ENCODE measurements at regions not wholly inside any gene's neighbourhood (a gene's known extent, or its start where the extent isn't known, plus 50 kb on each side); places are given as distances from the start of the nearest gene placed in this dataset.
"Not testable (repeated sequence)": the region's sequence is repeated elsewhere in the genome, so short reads cannot be mapped to it uniquely, and the experiment has no call there.

DNA sequence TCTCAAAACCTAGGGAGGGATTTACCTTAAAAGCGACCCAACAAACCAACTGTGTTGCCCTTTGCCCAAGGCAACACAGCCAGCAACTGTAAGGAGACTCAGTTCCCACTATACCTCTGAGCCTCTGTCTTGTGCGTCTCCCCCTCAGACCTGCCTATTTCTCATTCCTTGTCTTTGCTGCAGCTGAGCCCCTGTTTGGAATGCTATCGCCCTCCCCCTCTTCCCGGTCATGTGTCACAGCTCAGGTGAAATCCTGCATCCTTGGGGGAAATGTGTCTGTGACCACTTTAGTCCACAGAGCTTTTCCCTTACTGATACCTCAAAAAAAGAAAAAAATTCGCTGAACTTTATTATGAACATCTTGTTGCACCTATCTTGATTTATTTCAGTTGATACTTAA is 52.0 kb upstream of the LRIG1 start:
- no peak for DNase-seq (ENCODE audit: low spot score)

DNA sequence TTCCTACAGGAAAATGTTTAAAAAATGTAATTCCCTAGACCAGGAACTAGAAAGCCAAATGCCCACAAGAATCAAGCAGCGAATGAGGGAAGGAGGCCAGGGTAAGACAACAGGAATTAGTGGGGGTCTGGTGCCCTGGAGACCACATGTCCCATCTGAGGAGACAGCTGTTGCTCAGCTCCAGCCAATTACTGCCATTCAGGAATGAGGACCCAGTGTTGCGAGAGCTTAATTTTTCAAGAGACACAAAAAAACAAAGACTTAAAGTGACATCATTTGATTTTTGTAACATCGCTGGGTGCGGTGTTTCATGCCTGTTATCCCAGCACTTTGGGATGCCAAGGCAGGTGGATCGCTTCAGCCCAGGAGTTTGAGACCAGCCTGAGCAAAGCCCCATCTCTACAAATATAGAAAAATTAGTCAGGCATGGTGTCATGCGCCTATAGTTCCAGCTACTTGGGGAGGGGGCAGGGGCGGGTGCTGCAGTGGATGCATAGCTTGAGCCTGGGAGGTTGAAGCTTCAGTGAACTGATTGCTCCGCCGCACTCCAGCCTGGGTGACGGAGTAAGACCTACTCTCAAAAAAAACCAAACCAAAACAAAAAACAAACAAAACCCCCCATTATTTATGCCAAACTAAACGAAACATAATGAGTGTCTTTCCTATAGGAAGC is 52.8 kb upstream of the LRIG1 start:
- no peak for DNase-seq (ENCODE audit: low spot score)

DNA sequence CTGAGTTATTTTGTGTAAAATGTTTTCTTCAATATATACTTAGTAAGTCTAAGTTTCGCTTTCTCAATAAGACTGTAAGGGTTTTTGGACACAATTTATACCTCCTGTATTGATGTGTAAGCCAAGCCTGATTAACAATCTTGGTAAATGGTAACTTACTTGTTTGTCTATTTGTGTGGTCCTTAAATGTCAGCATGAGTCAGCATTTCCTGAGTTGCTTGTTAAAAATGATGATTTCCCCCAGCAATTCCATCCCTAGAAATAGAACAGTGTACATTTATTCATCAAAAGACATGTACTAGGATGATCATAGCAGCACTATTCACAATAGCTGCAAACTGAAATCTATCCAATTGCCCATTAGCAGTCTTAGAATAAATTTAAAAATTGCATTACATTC is 53.4 kb upstream of the LRIG1 start:
- DNase-seq (ENCODE audit: low spot score) = no peak

DNA sequence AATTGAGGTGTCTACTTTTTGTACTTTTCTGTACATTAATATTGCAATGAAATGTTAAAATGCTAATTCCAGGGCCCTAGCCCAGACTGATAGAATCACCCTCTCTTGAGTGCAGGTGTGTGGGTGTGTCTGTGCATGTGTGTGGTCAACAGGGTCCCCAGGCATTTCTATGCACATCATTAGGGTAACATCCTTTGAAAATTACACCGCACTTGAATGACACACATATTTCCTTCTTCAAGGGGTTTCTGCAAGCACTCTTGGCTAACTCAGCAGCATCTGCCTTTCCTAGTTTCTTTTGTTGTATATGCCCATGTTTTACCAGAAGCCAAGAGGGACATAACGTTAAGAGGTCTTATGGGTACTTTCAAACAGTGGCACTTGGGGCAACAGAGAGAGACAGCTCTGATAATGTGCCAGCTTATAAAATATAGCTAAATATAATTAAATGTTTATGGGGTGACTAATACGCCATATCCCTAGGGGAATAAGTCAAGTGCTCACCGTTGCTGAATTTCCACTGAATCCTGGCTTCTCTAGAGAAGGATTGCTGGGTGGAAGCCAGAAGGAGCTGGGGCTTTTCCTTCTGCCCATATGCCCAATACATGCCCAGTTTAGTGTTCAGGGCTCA is 54.5 kb upstream of the LRIG1 start:
- no peak for DNase-seq (ENCODE audit: low spot score)

DNA sequence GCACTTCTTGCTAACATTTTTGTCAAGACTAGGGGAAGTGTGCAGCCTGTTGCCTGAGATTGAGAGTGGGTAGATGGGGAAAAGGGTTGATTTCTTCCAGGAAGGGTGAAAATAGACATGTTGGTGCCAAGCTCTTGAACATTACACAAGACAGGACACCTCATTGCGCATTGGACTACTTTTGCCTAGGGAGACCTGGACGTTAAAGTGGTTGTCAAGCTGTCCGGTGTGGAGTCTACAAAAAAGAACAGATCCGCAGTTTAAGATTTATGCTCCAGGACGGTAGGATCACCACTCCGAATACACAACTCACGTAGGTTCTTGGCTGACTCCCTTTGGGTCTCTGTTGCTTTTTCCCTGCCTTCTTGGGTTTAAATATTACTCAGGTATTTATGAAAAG is 56.3 kb upstream of the LRIG1 start:
- DNase-seq (ENCODE audit: low spot score) = no peak

DNA sequence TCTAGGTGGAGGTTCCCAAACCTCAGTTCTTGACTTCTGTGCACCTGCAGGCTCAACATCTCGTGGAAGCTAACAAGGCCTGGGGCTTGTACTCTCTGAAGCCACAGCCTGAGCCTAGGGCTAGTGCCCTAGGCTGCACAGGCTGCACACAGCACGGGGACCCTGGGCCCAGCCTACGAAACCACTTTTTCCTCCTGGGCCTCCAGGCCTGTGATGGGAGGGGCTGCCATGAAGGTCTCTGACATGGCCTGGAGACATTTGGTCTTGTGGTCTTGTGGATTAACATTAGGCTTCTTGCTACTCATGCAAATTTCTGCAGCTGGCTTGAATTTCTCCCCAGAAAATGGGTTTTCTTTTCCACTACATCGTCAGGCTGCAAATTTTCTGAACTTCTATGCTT is 59.1 kb upstream of the LRIG1 start:
- DNase-seq (ENCODE audit: low spot score) = not testable (repeated sequence)

DNA sequence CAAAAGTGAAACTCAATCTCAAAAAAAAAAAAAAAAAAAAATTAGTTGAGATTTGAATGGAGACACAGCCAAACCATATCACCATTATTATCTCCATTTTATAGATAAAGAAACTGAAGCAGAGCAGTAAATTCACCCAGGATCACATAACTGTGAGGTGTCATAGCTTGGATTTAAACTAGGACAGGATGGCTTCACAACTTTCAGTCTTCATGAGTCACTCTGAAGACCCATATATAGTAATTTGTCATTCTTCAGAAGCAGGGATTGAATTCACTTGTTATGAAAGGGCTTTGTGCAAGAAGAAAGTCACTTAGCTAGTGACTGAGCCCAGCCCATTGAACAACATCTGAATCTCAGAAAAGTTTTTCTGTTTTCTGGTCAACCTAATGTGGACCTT is 60.5 kb upstream of the LRIG1 start:
- DNase-seq (ENCODE audit: low spot score) = no peak

DNA sequence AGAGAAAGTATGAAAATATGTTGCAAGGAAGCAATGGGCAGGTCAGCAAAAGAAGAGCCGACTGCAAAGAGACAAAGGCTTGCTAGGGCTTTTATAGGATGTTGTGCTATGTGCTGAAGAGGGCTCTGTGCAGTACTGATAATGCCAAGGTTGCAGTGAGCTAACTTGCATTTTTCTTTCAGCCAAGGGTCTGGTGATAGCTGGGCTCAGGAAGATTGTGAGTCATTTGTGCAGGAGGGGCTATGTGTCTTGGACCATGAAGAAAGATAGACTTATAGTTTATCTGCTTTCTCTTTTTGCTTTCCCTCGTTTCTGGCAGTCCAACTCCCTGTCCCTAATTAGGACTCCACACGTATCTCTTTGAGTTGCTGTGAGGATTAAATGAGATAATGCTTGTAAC is 64.5 kb upstream of the LRIG1 start:
- no peak for DNase-seq (ENCODE audit: low spot score)

DNA sequence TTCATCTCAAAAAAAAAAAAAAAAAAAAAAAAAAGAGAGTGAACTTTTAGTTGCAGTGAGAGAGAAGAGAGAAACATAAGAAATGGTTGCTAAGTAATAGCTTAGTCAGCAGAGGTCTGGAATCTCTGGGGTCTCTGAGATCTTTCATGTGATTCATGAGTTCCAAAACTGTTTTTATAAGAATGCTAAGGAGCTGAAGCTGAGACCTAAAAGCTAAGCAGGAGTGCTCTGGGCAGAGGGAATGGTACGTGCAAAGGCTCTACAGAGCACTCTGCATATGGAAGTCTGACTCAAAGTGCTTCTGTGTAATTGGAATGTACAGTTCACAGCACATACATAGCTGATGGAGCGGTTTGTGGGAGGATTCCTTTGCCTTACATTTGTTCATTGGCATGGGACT is 66.3 kb upstream of the LRIG1 start:
- no peak for DNase-seq (ENCODE audit: low spot score)

DNA sequence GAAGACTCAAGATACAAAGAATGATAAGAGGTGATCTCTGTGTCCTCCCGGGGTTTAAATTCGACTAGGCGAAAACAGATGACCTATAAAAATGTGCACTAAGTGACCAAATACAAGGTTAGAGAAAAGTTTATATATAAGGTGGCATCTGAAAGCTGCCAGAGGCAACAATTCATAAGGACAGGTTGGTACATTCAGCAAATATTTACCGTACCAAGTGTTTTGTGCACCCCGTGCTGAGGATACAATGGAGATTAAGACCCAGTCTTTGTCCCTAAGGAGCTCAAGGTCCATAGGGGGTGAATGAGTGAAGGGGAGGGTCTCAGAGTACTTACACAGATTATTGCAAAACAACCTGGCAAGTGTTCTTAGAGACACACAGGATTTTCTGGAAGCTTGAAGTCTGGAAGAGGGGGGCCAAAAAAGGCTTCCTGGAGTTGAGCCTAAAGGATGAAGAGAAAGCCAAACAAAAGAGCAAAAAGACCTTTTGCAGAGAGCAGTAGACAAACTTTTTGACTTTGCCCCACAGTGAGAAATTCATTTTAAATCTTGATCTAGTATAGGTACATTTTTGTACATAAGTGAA is 71.4 kb upstream of the LRIG1 start:
- DNase-seq (ENCODE audit: low spot score) = no peak

DNA sequence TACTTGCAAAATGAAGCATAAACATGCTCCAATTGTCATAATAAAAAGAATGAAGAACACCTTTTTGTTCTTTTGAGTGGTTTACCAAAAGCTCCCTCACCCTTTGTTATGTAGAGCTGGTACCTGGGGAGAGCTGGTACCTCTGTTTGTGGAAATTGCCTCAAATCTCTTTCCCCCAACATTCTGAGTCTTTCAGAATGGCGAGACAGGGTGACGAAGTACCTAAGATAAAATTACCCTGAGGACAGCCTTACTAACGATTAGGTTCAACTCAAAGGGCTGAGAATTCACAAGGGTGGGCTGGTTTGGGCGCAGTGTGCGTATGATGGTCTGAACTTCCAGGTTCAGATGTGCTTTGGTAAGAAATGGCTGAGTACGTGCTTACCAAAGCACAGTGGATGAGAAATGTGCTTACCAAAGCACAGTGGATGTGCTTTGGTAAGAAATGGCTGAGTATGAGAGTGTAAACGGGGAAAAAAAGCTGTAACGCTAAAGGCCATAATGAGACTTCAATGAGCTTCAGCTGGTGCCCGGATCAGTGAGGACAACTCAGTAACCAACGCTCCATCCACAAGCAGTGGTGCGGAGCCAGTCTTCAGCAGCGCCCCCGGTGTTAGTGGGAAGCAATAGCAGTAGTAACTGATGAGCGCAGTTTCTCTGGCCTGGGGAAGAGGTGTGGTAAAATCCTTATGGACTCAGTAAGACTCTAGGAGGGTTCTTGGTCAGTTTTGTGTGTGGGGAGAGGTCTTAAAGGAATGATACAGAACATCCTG is 72.3 kb upstream of the LRIG1 start:
- DNase-seq (ENCODE audit: low spot score) = no peak

DNA sequence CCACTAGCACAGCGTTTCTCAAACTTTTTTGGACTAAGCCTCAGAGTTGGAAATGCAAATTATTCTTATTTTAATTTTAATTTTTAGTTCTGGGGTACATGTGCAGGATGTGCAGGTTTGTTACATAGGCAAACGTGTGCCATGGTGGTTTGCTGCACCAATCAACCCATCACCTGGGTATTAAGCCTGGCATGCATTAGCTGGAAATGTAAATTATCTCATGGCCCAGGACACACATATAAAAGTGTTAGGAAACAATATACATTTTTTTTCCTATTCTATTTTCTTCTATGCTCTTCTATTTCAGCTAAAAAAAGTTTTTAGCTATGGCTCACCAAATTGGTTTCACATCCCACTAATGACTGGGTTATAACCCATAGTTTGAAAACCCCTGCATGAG is 73.3 kb upstream of the LRIG1 start:
- DNase-seq (ENCODE audit: low spot score) = no peak

DNA sequence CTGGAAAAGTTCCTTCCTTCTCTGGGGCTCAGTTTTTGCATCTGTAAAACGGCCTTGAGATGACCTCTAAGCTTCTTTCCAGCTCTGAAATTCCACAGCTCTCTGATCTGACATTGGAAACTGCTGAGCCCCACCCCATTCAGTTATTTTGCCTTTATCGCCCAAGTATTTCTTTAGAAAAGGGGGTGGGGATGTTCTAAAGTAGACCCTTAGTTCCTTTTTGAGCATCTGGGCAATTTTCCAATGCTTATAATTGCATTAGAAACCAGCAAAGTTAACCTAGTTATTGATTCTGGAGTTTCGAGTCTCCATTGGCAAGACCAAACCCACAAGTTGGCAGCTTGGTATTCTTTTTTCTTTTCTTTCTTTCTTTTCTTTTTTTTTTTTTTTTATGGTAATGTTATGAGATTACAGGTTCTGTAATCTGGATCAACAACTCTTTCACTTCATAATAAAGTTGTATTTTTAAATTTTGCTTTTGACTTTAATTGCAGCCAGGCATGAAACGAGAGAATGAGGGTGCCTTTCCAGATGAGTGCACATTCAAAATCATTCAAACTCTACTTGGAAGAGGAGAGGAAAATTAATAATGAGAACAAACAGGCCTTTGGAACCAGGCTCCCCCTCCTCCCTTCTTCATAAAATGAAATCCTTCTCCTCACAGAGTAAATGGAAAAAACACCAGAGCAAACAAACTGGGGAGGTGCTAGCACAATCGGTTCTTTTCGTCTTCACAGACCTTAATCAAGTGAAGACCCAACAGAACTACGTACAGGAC is 76.8 kb upstream of the LRIG1 start:
- DNase-seq (ENCODE audit: low spot score) = no peak

DNA sequence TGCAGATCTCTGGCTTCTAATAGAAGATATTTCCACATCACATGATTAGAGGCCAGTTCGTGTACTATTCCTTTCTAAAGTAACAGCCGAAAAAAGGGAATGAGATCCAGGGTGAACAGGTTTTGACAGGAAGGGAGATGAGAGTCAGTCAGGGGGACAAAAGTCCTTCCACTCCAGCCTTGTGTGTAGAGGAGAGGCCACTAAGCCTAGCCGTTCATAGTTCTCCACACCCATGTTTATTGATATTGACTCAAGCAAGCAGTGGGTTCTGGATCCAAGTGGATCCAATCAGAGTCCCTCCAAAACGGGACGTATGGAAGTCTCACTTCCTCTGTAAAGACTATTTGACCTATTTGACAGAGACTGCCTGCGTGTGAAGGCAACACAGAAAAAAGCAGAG is 80.4 kb upstream of the LRIG1 start:
- DNase-seq (ENCODE audit: low spot score) = no peak

DNA sequence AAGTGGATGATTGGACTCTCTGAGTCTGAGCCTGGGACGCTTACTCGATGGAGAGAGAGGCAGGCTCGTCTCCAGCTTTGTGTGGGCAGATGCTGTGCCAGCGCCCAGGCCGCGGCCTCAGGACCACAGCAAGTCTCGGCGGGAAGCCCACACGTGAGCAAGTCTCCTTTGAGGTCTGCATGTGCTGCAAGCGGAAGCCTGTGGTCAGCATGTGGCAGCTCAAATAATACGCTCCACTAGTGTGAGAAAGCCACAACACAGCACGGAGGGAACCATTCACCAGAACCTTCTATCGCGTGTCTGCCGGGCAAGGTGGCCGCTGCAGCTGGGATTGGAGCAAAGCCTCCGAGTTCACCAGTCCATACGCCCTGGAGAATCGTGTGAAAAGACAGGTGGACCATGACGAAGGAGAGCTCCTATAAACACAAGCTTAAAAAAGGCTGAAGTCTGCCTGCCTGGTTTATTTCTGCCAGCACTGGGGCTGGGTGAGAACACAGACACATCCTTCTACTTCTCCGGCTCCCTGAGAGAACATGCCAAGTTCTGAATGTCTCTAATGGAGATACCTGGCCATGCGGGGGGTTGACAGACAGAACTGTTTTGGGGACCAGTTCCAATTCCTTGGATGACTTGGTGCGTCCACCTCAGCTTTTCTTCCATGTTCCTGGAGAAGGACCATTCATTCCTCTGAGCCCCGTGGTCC is 82.0 kb upstream of the LRIG1 start:
- DNase-seq (ENCODE audit: low spot score) = no peak

DNA sequence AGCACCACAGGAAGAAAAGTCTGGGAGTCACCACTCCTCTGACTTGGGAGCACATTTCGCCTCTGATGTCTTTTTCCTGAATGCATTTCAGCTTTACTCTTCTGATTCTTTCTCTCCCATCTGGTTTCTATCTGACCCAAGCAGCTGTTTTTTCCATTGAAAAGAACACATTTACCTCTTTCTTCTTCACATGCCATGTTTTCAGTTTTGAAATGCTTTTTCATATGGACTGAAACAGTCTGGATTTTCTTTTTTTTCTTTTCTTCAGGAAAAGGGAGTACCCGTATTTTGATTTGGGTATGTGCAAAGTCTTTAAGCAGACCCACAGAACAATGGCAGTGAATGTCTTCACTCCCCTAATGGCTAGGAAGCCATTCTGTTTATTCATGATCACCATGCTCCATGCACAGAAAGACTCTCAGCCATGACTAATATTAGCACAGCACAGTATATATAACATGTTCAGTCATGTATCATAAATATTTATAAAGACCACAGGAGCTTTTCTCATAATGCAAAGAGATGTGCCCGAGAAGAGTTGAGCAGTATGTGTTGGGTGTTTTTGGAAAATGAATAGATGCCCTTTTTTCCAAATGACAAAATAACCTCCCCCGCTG is 82.7 kb upstream of the LRIG1 start:
- DNase-seq (ENCODE audit: low spot score) = no peak

DNA sequence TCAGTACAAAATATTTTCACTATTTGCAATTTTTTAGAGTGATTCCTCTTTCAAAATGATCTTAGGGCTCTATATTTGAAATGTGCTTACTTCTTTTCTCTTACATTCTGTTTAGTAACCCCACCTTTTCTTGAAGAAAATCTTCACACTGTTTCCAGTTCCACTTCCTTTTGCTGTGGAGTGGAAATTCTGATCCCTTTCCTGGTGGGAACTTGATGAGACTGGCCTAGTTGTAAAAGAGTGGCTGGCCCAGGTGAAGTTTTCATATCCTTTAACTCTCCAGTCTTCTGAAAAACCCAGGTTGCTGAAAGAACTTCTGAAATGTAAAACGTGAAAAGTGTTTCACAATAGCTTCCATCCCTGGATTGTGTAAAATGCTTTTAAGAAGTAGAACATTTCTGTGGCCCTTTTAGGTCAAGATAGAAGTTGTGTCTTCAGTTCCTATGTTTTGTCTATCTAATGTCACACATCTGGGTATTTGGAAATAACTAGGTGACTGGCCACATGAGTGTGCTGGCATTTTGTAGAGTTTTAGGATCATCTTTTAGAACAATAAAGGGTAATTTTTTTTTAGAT is 84.8 kb upstream of the LRIG1 start:
- DNase-seq (ENCODE audit: low spot score) = no peak

DNA sequence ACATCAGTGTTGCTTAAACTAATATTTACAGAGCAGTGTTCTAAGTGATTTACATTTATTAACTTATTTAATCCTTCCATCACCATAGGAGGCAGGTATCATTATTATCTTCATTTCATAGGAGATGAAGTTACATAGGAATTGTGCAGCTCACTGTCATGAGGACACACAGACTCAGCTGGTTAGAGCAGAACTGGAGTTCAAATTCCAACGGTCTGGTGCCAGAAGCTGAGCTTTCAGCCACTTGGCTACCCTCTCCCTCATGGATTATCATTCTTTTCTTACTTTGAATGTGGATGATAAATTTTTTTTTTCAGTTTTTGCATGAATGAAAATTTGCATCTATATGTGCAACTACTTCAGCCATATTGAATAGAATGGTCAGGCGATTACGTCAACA is 86.0 kb upstream of the LRIG1 start:
- no peak for DNase-seq (ENCODE audit: low spot score)

DNA sequence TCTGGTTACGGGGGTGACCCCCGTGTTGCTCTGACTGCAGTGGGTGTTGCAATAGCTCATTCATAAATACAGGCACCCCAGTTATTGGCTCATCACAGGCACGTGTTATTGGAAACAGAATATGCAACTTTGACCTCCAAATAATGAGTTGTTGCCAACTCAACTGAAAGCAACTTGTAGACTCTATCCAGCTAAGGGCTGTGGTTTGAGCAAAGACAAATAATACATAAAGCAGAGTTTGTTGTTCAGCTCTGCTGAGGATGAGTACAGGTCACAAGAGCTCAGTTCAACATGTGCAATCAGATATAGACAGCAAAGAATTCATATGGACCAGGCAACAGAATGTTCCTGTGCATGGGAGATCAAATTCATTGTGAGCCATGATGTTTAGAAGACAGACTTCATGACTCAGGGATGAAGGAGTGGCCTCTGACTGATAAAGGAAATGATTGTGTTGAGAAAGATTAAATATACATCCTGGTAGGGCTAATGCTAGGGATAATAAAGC is 87.6 kb upstream of the LRIG1 start:
- DNase-seq (ENCODE audit: low spot score) = no peak

DNA sequence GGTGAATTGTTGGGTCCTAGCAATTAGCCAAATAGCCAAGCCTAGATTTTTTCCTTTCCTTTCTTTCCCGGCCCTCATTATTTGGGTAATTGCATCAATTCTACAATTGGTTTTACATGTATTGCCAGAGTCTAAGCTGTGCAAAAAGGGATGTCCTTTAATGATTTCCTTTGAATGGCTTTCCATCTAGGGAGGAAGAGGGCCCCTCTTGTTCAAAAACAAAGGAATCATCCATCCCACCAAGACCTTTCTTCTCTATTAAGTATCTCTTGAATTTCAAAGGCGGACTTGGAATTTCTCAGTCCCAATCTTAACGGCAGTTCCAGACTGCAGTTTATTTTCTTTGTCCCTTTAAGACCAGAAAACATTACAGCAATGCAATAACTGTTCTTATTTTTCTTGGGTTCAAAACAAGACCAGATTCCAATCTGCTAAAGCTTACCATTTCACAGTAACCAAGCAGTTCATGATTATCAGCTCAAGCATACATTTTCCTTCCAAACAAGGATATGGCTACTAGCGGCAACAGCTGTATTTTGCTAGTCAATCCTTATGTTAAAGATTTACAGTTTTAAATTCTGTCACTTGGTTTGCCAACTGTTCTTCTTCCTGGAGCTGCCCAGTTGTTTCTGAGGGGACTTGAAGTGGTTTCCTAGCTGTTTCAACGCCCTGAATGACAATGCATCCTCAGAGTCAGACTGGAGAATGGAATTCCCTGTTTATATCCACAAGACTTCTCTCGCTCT is 91.4 kb upstream of the LRIG1 start:
- DNase-seq (ENCODE audit: low spot score) = no peak

Measured in hematopoietic multipotent progenitor cell treated with erythropoietin and hydrocortisone succinate and interleukin-3 and kit ligand, for 17 days (in vitro differentiated cells).